ENCODE measurements at regions not wholly inside any gene's neighbourhood (a gene's known extent, or its start where the extent isn't known, plus 50 kb on each side); places are given as distances from the start of the nearest gene placed in this dataset.

DNA sequence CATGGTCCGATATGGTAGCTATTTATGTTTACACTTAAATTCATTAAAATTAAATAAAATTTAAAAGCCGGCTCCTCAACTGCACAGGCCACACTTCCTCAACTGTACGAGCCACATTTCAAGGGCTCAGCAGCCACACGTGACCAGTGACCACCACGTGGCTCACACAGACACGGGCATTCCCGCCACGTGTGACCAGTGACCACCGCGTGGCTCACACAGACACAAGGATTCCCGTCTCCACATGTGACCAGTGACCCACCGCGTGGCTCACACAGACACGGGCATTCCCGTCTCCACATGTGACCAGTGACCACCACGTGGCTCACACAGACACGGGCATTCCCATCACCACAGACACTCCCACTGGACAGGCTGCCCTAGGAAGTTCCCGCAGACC lies 91.3 kb downstream of the PDGFA start:
- no peak overlapping the region for H3K4me3 ChIP-seq (ENCODE audit: low read depth, low read length)
- no peak for DNase-seq (ENCODE audit: low read depth)
- TF ChIP-seq, protein P1, sequence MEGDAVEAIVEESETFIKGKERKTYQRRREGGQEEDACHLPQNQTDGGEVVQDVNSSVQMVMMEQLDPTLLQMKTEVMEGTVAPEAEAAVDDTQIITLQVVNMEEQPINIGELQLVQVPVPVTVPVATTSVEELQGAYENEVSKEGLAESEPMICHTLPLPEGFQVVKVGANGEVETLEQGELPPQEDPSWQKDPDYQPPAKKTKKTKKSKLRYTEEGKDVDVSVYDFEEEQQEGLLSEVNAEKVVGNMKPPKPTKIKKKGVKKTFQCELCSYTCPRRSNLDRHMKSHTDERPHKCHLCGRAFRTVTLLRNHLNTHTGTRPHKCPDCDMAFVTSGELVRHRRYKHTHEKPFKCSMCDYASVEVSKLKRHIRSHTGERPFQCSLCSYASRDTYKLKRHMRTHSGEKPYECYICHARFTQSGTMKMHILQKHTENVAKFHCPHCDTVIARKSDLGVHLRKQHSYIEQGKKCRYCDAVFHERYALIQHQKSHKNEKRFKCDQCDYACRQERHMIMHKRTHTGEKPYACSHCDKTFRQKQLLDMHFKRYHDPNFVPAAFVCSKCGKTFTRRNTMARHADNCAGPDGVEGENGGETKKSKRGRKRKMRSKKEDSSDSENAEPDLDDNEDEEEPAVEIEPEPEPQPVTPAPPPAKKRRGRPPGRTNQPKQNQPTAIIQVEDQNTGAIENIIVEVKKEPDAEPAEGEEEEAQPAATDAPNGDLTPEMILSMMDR (IDR thresholded peaks at IDR 0.05; ENCODE audit: control insufficient read depth, extremely low read depth, insufficient read depth): no peak

DNA sequence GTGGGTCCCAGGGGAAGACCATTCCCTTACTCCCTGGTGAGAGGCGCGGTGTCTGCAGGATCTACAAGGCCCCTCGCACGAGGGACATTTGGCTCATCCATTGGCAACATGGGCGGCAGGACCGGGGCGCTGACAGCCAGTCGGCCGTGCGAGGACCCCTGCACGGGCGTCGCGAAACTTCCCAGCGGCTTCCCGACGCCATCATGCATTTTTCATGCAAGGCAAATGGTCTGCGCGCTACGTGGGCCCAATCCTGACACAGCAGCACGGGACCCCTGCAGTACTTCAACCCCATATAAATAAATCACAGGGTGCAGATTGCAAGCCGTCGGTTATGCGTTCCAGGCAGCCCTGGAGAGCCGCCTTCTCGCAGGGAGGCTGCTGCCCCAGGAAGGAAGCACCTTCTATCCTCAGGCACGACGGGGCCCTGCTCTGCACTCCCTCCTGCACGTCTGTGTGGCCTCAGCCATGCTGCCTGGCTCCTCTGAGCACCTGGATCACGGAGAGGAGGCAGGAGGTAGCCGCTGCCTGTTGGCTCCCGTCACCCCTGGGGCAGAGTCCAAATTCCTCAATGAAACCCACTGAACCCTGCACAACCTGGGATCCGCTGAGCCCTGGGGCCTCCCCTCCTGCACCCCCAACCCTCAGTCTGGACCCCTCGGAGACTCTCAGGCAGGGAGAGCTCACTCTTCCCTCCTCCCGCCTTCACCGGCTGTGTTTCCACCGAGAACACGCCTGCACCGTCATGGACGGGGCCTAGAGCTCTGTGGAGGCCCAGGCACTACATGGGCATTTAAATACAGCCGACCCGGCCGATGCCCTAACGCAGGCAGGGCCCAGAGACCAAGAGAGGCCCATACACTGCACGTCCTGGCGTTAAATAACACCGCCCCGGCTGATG lies 90.5 kb downstream of the PDGFA start:
- no peak overlapping the region for H3K4me3 ChIP-seq (ENCODE audit: low read depth, low read length)
- DNase-seq (ENCODE audit: low read depth): no peak
- TF ChIP-seq, protein P1 (IDR thresholded peaks at IDR 0.05; ENCODE audit: control insufficient read depth, extremely low read depth, insufficient read depth): no peak

DNA sequence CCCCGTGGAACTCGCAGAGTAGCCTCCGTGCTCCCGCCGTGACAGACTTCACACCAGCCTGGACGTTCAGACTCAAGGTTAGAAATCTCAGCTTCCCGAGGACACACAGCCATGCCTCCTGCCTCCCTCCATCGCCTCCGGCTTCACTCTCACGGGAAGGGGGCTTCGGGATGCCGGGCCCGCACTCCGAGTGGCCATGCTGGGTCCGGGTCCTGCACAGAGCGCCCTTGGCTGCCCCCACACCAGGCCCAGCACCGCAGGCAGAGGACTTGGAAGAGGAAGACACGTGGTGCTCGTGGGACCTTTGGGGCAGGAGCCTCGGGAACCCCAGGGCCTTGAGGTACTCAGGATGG lies 89.8 kb downstream of the PDGFA start:
- no peak for DNase-seq (ENCODE audit: low read depth)
- TF ChIP-seq, protein P1 (IDR thresholded peaks at IDR 0.05; ENCODE audit: control insufficient read depth, extremely low read depth, insufficient read depth): no peak
- no peak overlapping the region for H3K4me3 ChIP-seq (ENCODE audit: low read depth, low read length)

DNA sequence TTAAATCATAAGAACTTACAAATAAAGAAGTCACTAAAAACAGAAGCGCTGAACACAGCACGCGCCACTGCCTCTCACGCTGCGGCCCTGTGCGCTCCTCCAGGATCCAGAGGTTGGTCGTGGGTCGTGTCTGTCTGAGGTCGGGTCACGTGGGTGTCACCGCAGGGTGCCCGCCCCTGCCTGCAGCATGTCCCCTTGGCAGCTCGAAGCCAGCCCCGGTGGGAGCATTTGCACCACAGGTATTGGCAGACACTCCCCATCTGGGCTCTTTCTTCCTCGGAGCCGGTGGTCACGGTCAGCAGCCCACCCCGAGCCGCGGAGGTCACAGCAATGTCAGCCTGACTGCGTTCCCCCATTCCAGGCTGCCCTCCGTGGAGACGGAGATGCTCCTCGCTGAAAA lies 88.6 kb downstream of the PDGFA start:
- no peak overlapping the region for H3K4me3 ChIP-seq (ENCODE audit: low read depth, low read length)
- no peak for DNase-seq (ENCODE audit: low read depth)
- TF ChIP-seq, protein P1 (IDR thresholded peaks at IDR 0.05; ENCODE audit: control insufficient read depth, extremely low read depth, insufficient read depth): no peak

DNA sequence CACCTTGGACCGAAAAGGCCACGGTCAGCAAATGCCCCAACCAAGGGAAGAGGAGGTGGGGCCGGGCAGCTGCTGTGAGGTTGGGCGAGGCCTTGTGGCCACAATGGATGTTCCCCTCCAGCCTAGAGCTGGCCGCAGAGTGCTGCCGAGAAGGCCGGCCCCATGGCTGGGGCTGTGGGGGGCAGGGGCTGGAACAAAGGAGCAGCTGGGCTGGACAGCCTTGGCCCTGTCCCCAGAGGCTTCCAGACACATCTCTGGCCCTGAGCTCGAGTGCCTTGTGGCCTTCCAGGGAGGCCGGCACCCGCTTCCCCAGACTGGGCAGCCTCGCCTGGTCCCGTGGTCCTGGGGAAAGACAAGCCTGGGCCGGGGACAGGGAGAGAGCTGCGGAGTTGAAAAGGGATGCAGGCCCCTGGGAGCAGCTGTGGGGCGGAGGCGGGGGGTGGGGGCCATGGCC lies 88.0 kb downstream of the PDGFA start:
- DNase-seq (ENCODE audit: low read depth): no peak
- H3K4me3 ChIP-seq (ENCODE audit: low read depth, low read length): no peak overlapping the region
- TF ChIP-seq, protein P1 (IDR thresholded peaks at IDR 0.05; ENCODE audit: control insufficient read depth, extremely low read depth, insufficient read depth): no peak

DNA sequence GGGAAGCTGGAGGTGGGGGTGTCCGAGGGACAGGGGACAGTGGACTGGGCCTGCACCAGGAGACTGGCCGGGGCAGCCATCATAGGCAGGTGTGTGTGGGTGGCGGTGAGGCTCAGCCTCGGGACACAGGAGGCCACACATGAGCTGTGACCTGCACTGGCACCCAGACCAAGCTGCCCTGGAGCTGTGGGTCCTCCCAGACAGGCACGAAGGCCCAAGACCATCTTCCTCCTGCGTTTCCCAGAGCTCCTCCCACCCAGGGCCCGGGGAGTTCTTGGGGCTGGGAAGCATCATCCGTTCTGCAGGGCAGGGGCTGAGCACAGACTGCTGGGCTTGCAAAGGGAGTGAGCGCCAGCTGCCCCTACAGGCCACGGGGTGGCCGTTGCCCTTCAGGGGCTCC lies 87.4 kb downstream of the PDGFA start:
- TF ChIP-seq, protein P1 (IDR thresholded peaks at IDR 0.05; ENCODE audit: control insufficient read depth, extremely low read depth, insufficient read depth): no peak
- no peak overlapping the region for H3K4me3 ChIP-seq (ENCODE audit: low read depth, low read length)
- no peak for DNase-seq (ENCODE audit: low read depth)

DNA sequence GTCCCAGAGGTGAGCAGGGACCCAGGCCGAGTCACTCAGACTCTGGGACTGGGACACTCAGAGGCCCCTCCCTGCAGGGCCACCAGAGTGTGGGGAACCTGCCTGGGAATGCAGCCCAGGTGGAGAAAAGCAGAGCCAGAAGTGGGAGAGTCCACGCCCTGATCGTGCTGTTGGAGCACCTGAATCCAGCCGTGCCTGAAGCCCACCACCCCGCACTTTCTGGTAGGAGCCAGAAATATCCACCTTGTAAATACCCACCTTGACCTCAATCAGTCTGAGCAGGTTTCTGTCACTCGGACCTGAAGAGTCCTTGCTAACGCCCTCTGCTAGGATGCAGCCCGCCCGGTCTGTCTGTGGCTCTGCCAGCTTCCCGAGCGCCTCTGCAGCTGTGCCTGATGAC lies 86.7 kb downstream of the PDGFA start:
- no peak for DNase-seq (ENCODE audit: low read depth)
- TF ChIP-seq, protein P1 (IDR thresholded peaks at IDR 0.05; ENCODE audit: control insufficient read depth, extremely low read depth, insufficient read depth): no peak
- H3K4me3 ChIP-seq (ENCODE audit: low read depth, low read length): no peak overlapping the region
